ENCODE measurements at regions not wholly inside any gene's neighbourhood (a gene's known extent, or its start where the extent isn't known, plus 50 kb on each side); places are given as distances from the start of the nearest gene placed in this dataset.

DNA sequence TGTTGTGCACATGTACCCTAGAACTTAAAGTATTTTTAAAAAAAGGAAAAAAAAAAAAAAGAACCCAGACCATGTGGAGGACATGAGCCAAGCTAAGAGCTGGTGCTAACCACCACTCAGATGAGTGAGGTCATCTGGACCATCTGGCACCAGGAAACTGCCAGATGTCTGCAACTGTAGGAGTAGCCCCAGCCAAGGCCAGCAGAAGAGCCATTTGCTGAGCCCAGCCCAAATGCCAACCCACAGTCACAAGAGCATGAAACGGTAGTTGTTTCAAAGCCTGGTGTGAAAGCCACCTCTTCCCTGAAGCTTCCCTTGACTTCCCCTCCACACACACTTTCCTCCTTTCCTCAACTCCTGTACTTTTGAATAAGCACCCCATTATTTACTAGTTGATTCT, 69.2 kb upstream of the FCN1 start:
- TF ChIP-seq CBX8 (IDR thresholded peaks at IDR 0.05) (no peak), ESRRA (IDR thresholded peaks at IDR 0.05; ENCODE audit: borderline replicate concordance, low read length) (no peak), EHMT2 (IDR thresholded peaks at IDR 0.05; ENCODE audit: low read depth) (no peak), JUN (IDR thresholded peaks at IDR 0.05) (no peak), ZFP36 (IDR thresholded peaks at IDR 0.05; ENCODE audit: borderline replicate concordance, partially characterized antibody) (no peak), HEYL (CRISPR knock-in tag; IDR thresholded peaks at IDR 0.05) (no peak), HOXB5 (CRISPR knock-in tag; IDR thresholded peaks at IDR 0.05) (no peak), SREBF2 (IDR thresholded peaks at IDR 0.05) (no peak), BHLHE40 (IDR thresholded peaks at IDR 0.05; ENCODE audit: low read depth, low read length) (no peak), HOXB13 (CRISPR knock-in tag; IDR thresholded peaks at IDR 0.05; ENCODE audit: low read depth) (no peak), FOSL2 (IDR thresholded peaks at IDR 0.05) (no peak), FOSL2 (CRISPR knock-in tag; IDR thresholded peaks at IDR 0.05) (no peak), SMC3 (IDR thresholded peaks at IDR 0.05) (no peak), CHD4 (IDR thresholded peaks at IDR 0.05; ENCODE audit: borderline replicate concordance) (no peak)
- TF ChIP-seq, protein P1, sequence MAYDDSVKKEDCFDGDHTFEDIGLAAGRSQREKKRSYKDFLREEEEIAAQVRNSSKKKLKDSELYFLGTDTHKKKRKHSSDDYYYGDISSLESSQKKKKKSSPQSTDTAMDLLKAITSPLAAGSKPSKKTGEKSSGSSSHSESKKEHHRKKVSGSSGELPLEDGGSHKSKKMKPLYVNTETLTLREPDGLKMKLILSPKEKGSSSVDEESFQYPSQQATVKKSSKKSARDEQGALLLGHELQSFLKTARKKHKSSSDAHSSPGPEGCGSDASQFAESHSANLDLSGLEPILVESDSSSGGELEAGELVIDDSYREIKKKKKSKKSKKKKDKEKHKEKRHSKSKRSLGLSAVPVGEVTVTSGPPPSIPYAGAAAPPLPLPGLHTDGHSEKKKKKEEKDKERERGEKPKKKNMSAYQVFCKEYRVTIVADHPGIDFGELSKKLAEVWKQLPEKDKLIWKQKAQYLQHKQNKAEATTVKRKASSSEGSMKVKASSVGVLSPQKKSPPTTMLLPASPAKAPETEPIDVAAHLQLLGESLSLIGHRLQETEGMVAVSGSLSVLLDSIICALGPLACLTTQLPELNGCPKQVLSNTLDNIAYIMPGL (CRISPR knock-in tag; IDR thresholded peaks at IDR 0.05; ENCODE audit: borderline replicate concordance): no peak
- TF ChIP-seq, protein P2, sequence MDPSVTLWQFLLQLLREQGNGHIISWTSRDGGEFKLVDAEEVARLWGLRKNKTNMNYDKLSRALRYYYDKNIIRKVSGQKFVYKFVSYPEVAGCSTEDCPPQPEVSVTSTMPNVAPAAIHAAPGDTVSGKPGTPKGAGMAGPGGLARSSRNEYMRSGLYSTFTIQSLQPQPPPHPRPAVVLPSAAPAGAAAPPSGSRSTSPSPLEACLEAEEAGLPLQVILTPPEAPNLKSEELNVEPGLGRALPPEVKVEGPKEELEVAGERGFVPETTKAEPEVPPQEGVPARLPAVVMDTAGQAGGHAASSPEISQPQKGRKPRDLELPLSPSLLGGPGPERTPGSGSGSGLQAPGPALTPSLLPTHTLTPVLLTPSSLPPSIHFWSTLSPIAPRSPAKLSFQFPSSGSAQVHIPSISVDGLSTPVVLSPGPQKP (IDR thresholded peaks at IDR 0.05; ENCODE audit: low read depth, low read length): no peak
- TF ChIP-seq, protein P3, sequence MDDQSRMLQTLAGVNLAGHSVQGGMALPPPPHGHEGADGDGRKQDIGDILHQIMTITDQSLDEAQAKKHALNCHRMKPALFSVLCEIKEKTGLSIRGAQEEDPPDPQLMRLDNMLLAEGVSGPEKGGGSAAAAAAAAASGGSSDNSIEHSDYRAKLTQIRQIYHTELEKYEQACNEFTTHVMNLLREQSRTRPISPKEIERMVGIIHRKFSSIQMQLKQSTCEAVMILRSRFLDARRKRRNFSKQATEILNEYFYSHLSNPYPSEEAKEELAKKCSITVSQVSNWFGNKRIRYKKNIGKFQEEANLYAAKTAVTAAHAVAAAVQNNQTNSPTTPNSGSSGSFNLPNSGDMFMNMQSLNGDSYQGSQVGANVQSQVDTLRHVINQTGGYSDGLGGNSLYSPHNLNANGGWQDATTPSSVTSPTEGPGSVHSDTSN (IDR thresholded peaks at IDR 0.05): no peak
- no peak for DNase-seq (ENCODE audit: low read depth in 1 of 2, low spot score in 1 of 2)
- WGBS (ENCODE audit: missing lambda C conversion rate): 0% methylated on average over 1 of the region's 1 CpG
- no peak for FAIRE-seq
- ATAC-seq: no peak
- Histone ChIP-seq H3K4me3 (no peak overlapping the region), H3K4me2 (no peak overlapping the region), H3K4me1 (no peaks in the 10 kb centered on the region), H3K27ac (no peak overlapping the region), H3K9me3 (peaks cover 10% of the 10 kb centered on the region; the same call in 2 of the 3 replicates)
- CTCF ChIA-PET: no interaction called here
- POLR2A ChIA-PET: no interaction called here

DNA sequence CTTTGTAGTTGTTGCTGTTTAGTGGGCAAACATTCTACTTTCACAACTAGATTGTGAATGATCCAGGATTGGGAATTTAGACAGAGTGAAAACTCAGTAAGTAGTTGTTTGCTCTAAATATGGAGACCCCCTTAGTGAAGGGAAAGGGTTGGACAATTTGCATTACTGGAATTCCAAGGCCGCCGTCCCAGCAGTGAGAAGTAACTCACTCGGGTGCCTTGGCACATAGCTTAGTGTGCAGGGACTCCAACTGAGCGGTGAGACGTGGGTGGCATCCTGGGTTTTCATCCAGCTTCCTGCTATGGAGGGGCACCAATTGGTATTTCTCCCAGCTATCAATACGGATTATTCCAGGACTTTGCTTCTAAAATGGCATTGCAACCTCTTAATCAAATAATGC, 69.7 kb upstream of the FCN1 start:
- CTCF ChIA-PET: no interaction called here
- Histone ChIP-seq H3K4me2 (no peak overlapping the region), H3K4me1 (no peaks in the 10 kb centered on the region), H3K9me3 (peaks cover 10% of the 10 kb centered on the region; the same call in 2 of the 3 replicates), H3K27ac (no peak overlapping the region), H3K4me3 (no peak overlapping the region)
- no peak for DNase-seq (ENCODE audit: low read depth in 1 of 2, low spot score in 1 of 2)
- POLR2A ChIA-PET: no interaction called here
- WGBS (ENCODE audit: missing lambda C conversion rate): 22% methylated on average over 6 of the region's 6 CpGs
- ATAC-seq: no peak
- TF ChIP-seq POLR2A (IDR thresholded peaks at IDR 0.05; ENCODE audit: low read length): no peak
- TF ChIP-seq, protein P4, sequence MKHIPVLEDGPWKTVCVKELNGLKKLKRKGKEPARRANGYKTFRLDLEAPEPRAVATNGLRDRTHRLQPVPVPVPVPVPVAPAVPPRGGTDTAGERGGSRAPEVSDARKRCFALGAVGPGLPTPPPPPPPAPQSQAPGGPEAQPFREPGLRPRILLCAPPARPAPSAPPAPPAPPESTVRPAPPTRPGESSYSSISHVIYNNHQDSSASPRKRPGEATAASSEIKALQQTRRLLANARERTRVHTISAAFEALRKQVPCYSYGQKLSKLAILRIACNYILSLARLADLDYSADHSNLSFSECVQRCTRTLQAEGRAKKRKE (CRISPR knock-in tag; IDR thresholded peaks at IDR 0.05; ENCODE audit: low read depth): no peak
- TF ChIP-seq ZC3H11A (IDR thresholded peaks at IDR 0.05): no peak
- TF ChIP-seq, protein P5, sequence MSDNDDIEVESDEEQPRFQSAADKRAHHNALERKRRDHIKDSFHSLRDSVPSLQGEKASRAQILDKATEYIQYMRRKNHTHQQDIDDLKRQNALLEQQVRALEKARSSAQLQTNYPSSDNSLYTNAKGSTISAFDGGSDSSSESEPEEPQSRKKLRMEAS (IDR thresholded peaks at IDR 0.05): no peak
- TF ChIP-seq ESRRA (IDR thresholded peaks at IDR 0.05; ENCODE audit: borderline replicate concordance, low read length): no peak
- TF ChIP-seq, protein P3 (IDR thresholded peaks at IDR 0.05): no peak
- TF ChIP-seq TFCP2L1 (CRISPR knock-in tag; IDR thresholded peaks at IDR 0.05): no peak
- TF ChIP-seq FOSL2 (IDR thresholded peaks at IDR 0.05): no peak
- TF ChIP-seq FOSL2 (CRISPR knock-in tag; IDR thresholded peaks at IDR 0.05): no peak
- TF ChIP-seq CHD2 (IDR thresholded peaks at IDR 0.05; ENCODE audit: low read length, partially characterized antibody): no peak
- TF ChIP-seq MYC (IDR thresholded peaks at IDR 0.05; ENCODE audit: borderline replicate concordance, low read length): no peak
- TF ChIP-seq HOXA7 (CRISPR knock-in tag; IDR thresholded peaks at IDR 0.05): no peak
- TF ChIP-seq EHMT2 (IDR thresholded peaks at IDR 0.05; ENCODE audit: low read depth): no peak
- TF ChIP-seq BHLHE40 (IDR thresholded peaks at IDR 0.05; ENCODE audit: low read depth, low read length): no peak
- TF ChIP-seq, protein P6, sequence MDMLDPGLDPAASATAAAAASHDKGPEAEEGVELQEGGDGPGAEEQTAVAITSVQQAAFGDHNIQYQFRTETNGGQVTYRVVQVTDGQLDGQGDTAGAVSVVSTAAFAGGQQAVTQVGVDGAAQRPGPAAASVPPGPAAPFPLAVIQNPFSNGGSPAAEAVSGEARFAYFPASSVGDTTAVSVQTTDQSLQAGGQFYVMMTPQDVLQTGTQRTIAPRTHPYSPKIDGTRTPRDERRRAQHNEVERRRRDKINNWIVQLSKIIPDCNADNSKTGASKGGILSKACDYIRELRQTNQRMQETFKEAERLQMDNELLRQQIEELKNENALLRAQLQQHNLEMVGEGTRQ (IDR thresholded peaks at IDR 0.05): no peak
- no peak for TF ChIP-seq POLR2AphosphoS2 (conservative IDR thresholded peaks at IDR 0.05; ENCODE audit: low read length)
- TF ChIP-seq RAD21 (conservative IDR thresholded peaks at IDR 0.05 in 1 of 2, IDR thresholded peaks at IDR 0.05 in 1 of 2): no peak
- FAIRE-seq: no peak

All from A549 (cell line).